SH-SY5Y (cell line): ENCODE measurements at regions not wholly inside any gene's neighbourhood (a gene's known extent, or its start where the extent isn't known, plus 50 kb on each side); places are given as distances from the start of the nearest gene placed in this dataset.

Experiments
- GATA2 ChIP-seq: IDR thresholded peaks from 2 replicates; pipeline ENCODE4 v1.6.1; 2011; ENCODE audit warnings: mild to moderate bottlenecking, low read depth, low read length
- GATA3 ChIP-seq: IDR thresholded peaks from 2 replicates; pipeline ENCODE4 v1.6.1; 2011; ENCODE audit warnings: low read depth, mild to moderate bottlenecking, low read length, moderate library complexity

- TF ChIP-seq GATA2 (no peak), GATA3 (no peak)
These were observed 79.1 kb upstream of the FOXP4 start for GRCh38 chr6:41467061-41467460.

DNA sequence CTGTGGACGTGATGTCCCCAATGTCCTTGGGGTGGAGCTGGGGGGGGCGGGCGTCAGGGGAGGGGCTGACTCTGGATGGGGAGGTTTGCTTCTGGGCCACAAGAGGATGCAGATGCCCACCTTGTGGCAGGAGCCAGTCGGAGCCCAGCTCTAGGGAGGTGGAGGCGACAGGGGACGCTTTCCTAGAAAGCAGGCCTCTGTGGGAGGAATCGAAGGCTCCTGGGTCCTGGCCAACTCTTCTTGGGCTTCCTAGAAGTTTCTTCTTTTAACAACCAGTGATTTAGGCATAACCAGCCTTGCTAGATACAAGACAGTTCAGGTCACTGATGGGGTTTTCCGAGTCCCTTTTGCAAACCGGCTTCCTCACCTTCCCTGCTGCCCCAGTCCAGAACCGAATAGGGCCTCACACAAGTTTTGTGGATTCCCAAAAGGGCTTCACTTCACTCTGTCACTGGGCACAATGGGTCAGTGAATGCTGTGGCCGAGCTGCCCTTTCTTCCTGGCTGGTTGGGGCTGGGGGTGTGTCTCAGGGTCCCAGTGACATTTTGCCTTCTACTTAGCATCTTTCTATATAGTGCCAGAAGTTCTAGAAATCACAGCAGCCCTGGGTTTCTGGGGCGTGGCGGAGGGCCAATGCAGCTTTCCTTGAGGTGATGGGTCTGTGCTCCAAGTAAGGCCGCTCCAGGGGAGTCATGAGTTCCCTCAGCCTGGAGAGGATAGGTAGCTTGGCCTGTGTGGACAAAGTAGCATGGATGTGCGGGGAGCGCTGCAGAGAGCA is 78.4 kb upstream of the FOXP4 start:
- no peak for TF ChIP-seq GATA2
- no peak for TF ChIP-seq GATA3

DNA sequence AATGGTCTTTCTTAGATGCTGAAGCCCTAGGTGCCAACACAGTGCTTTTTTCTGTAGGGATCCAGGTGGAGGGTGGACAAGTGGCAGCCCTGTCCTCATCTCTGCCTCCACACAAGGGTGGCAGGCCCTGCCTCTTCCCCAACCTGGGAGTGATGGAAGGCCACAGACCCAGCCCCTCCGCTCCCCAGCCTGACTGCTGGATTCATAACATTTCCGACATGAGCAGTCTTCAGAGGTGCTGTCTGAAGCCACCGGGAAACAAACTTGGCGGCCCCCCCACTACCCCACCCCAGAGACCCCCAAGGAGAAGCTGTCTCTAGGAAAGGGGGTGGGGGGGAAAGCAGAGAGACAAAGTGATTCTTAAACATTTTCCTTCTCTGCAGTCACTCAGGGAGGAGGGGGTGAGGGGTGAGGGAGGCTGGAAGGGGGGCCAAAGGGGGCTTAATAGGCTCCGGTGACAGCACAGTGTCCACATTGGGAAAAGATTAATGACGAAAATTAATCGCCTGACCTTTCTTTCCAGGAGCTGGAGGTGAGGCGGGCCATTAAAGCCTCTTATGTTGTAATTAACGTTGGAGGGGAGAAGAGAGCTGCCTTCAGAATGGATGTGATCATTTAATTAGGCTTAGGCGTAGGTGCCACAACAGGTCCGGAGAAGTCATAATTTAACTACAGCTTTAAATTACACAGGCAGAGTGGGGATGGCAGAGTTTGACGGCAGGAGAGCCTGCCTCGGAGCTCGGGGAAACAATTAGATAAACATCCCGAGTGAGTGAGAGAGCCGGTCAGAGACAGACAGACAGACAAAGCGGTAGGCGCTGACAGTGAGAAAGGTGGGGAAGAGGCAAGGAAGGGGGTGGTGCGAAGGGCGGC is 76.8 kb upstream of the FOXP4 start:
- TF ChIP-seq GATA3 (no peak), GATA2 (no peak)

DNA sequence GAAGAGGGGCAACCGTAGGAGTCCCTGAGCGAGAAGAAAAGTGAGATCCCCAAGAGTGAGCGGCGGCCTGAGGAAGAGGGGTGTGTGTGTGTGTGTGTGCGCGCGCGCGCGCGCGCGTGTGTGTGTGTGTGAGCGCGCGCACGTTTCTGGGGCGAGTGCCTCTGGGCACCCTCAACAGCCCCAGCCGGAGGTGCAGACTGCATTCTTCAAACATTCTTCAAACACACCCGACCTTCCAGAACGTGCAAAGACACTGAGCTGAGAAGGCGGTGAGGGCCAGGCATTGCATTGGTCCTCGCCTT is 76.2 kb upstream of the FOXP4 start:
- TF ChIP-seq GATA3 (no peak), GATA2 (no peak)

- TF ChIP-seq GATA2 (no peak), GATA3 (no peak)
These were observed 75.7 kb upstream of the FOXP4 start for GRCh38 chr6:41470331-41471063.

GRCh38 chr6:41471064-41471895 is 74.9 kb upstream of the FOXP4 start:
- TF ChIP-seq GATA3, result no peak
- TF ChIP-seq GATA2, result no peak

GRCh38 chr6:41474213-41474933 is 71.8 kb upstream of the FOXP4 start:
- TF ChIP-seq GATA3 (no peak), GATA2 (no peak)

GRCh38 chr6:41475164-41475563 is 71.0 kb upstream of the FOXP4 start:
- TF ChIP-seq GATA3 (no peak), GATA2 (no peak)

DNA sequence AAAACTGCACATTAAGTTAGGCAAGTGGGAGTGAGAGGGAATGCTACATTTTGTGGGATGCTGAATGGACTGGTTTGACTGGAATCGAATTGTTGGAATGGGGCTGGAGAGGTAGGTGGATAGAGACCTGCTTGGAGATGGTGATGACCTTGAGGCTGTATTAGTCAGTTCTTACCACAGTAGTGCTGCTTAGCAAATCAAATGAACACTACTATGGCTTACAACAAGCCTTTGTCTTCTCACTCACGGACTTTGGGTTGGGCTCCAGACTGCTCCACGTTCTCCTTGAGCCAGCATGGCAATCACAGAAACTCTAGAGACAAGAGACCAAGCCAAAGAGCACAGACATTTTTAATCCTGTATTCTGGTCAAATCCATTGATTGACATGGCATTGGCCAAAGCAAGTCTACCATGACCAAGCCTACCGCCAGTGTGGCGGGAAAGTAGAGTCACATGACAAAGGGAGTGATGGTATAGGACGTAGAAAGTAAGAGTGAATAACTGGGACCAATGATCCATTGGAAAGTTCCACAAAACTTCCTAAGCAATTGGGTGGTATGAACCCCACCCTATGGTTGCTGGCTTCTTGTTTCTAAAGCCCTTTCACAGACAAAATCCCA is 70.3 kb upstream of the FOXP4 start:
- no peak for TF ChIP-seq GATA2
- TF ChIP-seq GATA3, result no peak

DNA sequence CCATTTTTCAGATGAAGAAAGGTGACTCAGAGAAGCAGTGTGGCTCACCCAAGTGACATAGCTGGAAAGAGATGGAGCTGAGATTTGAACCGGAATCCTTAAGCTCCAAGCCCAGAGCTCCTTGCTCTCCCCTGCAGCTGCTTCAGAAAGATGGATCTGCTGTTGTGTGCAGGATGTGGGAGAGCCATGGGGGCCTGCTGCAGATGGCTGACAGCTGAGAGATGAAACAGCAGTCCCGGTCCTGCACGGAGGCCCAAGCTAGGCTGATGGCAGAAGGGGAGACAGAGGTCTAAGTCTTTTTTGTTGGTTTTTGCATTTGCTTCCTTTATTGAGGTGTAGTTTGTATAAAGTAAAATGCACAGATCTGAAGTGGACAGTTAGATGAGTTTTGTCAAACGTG is 69.8 kb upstream of the FOXP4 start:
- TF ChIP-seq GATA3 (no peak), GATA2 (no peak)

GRCh38 chr6:41477572-41477971 is 68.6 kb upstream of the FOXP4 start:
- TF ChIP-seq GATA3, result no peak
- no peak for TF ChIP-seq GATA2

- TF ChIP-seq GATA3, result no peak
- no peak for TF ChIP-seq GATA2
These were observed 62.2 kb upstream of the FOXP4 start for GRCh38 chr6:41483943-41484342.

GRCh38 chr6:41487860-41488432 is 58.2 kb upstream of the FOXP4 start:
- TF ChIP-seq GATA2 (no peak), GATA3 (no peak)
